ENCODE measurements at regions not wholly inside any gene's neighbourhood (a gene's known extent, or its start where the extent isn't known, plus 50 kb on each side); places are given as distances from the start of the nearest gene placed in this dataset.
"Not testable (repeated sequence)": the region's sequence is repeated elsewhere in the genome, so short reads cannot be mapped to it uniquely, and the experiment has no call there.

DNA sequence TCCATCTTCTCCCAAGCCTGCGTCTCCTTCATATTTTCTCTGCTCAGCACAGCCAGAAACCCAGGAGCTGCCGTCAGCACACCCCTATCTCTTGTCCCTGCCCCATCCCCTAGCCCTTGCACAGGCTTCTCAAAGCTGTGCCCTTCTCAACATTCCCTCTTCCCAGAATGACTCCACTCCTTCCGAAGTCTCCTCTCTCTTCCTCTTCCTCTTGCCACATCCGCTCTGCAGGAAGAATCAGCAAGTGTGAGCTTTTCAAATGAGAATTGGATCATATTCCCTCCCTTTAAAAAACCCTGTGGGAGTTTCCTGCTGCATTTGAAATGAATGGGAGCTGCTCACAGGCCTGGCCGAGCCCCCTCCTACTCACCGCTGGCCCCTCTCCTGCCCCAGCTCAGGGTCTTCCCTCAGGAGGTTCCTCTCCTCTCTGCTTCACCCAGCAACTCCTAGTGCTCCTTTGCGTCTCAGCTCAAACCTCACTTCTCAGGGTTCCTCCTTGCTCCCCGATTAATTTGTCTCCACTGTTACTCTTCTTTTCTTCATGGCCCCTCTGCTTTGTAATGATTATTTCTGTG lies 528.5 kb upstream of the CCDC196 start:
- intact Hi-C loops (cut with micrococcal nuclease), result loop anchor here (2.0 to 5.0 kb wide), 2 partner anchors 670 to 971 kb away; partner anchors contain the start of gene FNTB

- intact Hi-C loops (cut with micrococcal nuclease), result loop anchor here (1.0 to 5.0 kb wide), 7 partner anchors 31 to 972 kb away; partner anchors contain the start of gene FNTB
Observed at GRCh38 chr14:65958664-65959562, 527.3 kb upstream of the CCDC196 start.

DNA sequence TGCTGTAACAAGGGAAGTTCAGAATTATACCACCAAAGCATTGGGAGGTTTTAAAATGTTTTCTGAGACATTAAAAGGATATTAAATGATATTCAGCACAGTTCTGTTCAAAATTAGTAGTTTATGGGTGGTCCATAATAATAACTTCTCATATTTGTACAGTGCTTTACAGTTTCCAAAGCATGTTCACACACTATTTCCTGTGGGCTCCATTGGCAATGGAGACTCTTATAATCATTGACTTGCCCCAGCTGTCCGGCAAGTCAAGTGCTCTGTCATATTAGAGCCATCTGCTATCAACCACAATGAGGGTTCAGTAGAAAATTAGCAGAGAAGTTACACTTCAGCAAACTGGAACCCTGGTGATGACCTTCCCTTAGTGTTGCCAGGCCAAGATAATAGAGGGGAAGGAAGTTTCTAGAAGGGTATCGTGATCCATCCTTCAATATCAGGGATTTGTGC lies 526.6 kb upstream of the CCDC196 start:
- intact Hi-C loops (cut with micrococcal nuclease), result loop anchor here (1.0 to 5.0 kb wide), 7 partner anchors 31 to 973 kb away; partner anchors contain the start of gene FNTB

DNA sequence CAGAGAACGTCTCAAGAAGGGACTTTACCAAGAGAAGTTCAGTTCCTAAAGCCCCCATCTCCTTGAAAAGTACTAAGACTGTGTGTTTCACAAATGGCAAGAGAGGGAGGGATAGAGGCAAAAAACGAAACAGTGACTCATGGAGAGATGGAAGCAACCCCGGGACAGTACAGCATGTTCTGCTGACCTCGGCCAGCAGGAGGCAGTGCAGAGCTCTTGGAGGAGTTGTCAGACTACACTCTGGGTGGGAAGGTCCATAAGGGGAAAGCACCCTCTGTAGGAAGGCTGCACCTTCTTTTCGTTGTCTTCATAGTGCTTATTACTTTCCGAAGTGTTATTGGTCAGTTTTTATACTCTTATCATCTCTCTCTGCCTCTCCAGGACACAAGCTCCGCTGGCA lies 525.2 kb upstream of the CCDC196 start:
- intact Hi-C loops (cut with micrococcal nuclease), result loop anchor here (1.0 kb wide), 2 partner anchors 109 to 434 kb away; no protein-coding TSS in a partner anchor

DNA sequence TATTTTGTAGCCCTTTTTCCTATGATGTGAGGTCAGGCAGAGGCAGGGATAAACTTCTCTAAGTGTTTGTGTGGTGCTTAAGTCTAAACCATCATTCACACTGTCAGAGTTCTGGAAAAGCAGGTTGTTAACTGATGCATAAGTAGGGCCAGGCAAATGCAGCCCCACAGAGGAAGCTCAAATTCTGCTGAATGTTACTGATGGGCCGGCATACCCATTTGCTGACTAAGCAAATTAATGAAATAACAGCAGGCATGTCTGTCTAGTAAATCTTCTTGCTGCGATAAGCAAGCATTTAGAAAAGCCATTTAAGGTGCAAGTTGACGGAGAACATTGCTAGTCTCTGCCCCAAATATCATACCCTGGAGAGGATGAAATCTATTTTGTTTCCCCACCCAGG lies 523.2 kb upstream of the CCDC196 start:
- intact Hi-C loops (cut with micrococcal nuclease), result no loop called here

DNA sequence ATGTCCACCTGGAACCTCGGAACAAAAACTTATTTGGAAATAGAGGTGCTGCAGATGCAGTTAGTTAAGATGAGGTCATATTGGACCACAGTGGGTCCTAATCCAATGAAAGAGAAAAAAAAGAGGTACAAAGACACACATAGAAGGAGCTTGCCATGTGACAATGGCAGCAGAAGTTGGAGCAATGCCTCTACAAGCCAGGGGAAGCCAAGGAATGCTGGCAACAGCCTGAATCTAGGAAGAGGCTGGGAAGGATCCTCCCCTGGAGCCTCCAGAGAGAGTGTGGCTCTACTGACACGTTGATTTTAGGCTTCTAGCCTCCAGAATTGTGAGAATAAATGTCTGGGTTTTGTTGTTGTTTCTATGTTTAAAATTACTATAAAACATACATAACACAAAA lies 521.8 kb upstream of the CCDC196 start:
- intact Hi-C loops (cut with micrococcal nuclease), result no loop called here

- intact Hi-C loops (cut with micrococcal nuclease), result no loop called here
Observed at GRCh38 chr14:65966188-65966587, 520.0 kb upstream of the CCDC196 start.

- intact Hi-C loops (cut with micrococcal nuclease), result no loop called here
Observed at GRCh38 chr14:65972346-65972870, 513.8 kb upstream of the CCDC196 start.

- intact Hi-C loops (cut with micrococcal nuclease), result no loop called here
Observed at GRCh38 chr14:65972891-65973290, 513.3 kb upstream of the CCDC196 start.

DNA sequence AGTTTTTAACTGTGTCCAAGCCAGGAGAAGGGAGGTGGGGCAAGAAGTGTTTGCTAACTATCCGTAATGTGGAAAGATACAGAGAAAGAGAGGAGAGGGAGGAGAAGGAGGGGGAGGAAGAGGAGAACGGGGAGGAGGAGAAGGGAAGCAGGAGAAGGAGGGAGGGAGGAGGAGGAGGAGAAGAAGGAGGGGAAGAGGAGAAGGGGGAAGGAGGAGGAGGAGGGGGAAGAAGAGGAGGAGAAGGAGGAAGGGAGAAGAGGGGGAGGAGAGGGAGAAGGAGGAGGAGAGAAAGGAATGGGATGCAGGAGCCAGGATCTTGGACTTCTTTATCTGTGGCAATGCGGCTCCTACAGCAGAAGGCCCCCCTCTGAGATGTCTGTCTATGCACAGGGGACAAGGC lies 510.3 kb upstream of the CCDC196 start:
- intact Hi-C loops (cut with micrococcal nuclease), result no loop called here

DNA sequence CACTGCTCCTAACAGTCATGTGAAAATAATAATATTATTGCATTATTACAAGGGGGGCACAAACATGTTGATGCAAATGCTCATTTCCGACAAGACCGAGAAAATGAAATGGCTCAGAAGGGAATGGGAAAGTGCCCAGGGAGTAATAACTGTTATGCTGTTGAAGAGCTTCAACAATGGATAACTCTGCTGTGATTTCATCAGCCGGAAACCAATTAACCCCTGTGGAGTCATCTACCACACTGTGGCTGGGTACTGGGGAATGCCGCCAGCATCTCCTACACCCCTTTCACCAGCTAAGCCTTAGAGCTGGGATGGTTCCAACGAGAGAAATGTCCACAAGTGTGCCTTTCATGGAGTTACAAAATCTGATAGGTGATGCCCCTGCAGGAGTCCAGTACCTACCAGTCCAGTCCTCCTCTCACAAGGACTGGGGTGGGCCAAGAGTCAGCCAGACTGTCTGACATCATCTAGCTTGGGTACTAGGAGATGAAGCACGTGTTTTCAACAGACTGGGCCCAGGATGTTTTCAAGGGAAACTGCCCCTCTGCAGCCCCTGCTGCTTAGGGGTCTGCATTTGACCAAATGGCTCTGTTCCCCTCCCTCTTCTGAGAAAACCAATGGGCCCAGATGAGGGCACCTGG lies 509.3 kb upstream of the CCDC196 start:
- intact Hi-C loops (cut with micrococcal nuclease), result no loop called here

GRCh38 chr14:65981192-65981843 lies 504.9 kb upstream of the CCDC196 start:
- intact Hi-C loops (cut with micrococcal nuclease), result no loop called here

- intact Hi-C loops (cut with micrococcal nuclease), result no loop called here
Observed at GRCh38 chr14:65986041-65986440, 500.1 kb upstream of the CCDC196 start.

DNA sequence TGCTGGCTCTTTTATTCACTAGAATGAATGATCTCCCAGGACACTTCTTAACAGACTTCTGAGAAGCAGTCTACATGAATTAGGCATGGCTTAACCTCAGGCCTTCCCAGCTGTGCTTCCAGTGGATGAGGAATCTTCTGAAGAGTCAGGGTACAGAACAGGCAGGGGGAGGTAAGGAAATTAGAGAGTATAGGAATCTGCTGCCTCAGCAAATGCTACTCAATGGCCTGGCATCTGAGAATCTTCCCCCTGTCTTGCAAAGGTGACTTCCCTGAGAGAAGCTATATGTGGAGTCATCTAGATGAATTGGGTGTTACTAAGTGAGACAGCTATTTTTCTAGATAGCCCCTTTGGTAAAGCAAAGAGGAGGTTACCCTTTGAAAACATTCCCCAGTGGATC lies 496.2 kb upstream of the CCDC196 start:
- intact Hi-C loops (cut with micrococcal nuclease), result no loop called here

GRCh38 chr14:65991104-65991503 lies 495.1 kb upstream of the CCDC196 start:
- intact Hi-C loops (cut with micrococcal nuclease), result no loop called here

DNA sequence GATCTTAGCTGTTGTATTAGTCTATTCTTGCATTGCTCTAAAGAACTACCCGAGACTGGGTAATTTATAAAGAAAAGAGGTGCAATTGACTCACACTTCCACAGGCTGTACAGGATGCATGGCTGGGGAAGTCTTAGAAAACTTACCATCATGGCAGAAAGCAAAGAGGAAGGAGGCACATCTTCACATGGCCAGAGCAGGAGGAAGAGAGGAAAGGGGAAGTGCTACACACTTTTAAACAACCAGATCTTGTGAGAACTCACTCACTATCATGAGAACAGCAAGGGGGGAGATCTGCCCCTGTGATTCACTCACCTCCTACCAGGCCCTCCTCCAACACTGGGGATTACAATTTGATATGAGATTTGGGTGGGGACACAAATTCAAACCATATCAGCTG lies 494.2 kb upstream of the CCDC196 start:
- intact Hi-C loops (cut with micrococcal nuclease), result not testable (repeated sequence)

DNA sequence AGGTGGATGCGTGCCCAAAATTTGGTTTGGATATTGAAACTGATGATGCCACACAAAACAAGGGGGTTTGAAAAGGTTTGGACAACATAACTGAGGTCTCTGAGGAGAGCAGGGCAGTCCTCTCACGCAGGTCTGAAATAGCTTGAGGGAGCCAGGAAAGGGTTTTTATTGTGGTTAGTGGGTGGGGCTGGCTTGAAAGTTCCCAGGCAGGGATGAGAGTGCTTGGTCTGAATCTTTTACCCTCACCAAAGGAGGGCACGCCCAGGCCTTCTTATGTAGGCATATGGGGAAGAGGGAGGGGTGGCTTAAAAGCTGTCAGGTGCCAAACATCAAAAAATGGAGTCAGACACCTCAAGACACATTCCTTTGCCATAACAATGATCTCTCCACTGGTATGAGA lies 493.1 kb upstream of the CCDC196 start:
- intact Hi-C loops (cut with micrococcal nuclease), result no loop called here

GRCh38 chr14:65993996-65994395 lies 492.2 kb upstream of the CCDC196 start:
- intact Hi-C loops (cut with micrococcal nuclease), result no loop called here

DNA sequence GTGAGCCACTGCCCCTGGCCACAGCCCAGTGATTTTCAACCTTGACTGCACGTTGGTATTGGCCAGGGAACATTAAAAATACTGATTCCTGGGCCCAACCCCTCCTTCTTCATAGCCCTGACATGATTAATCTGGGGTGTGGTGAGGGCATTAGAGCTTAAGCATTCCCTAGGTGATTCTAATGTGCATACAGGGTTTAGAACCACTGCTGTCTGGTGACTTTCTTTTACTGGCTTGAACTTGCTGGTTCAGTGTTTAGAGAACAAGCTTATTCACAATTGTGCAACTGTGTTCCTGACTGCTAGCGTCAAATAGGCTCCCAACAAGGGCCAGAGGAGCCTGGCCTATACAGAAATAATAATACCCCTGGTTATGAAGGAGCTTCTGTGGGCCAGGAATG lies 488.8 kb upstream of the CCDC196 start:
- intact Hi-C loops (cut with micrococcal nuclease), result no loop called here

GRCh38 chr14:65999865-66000264 lies 486.3 kb upstream of the CCDC196 start:
- intact Hi-C loops (cut with micrococcal nuclease), result no loop called here

GRCh38 chr14:66000766-66001165 lies 485.4 kb upstream of the CCDC196 start:
- intact Hi-C loops (cut with micrococcal nuclease), result no loop called here

Measured in T-helper 1 cell treated with Interleukin-12 subunit alpha and Interleukin-12 subunit beta and Interleukin-4 antibody, amounts not matched to agents 30 ng/mL and 1 ng/mL, for 36 hours (primary cell).